B cell (primary cell): ENCODE measurements at regions not wholly inside any gene's neighbourhood (a gene's known extent, or its start where the extent isn't known, plus 50 kb on each side); places are given as distances from the start of the nearest gene placed in this dataset.

ENCODE experiments used
- ATAC-seq: fragments of 200-7000 bp; cut with Tn5 transposase; one replicate; pipeline ENCODE4 v1.10.0; 2021; ENCODE audit warnings: low read depth, mild to moderate bottlenecking, moderate number of reproducible peaks, moderate library complexity
- CTCF ChIA-PET: fragments of 350-600 bp; sonication (Branson Sonifier 250); formaldehyde crosslinking; loops from one replicate; lab custom pipeline; 2021; ENCODE audit warnings: antibody characterized with exemption, inconsistent platforms; lab: Charles Lee
- POLR2A ChIA-PET: fragments of 350-600 bp; sonication (Branson Sonifier 250); formaldehyde crosslinking; loops from one replicate; lab custom pipeline; 2021; ENCODE audit warnings: antibody characterized with exemption; lab: Charles Lee
- DNase-seq: peaks from one replicate; pipeline ENCODE4 v3.0.0; 2013
- H2AFZ ChIP-seq: 2 replicates; pipeline ENCODE4 v1.6.1; 2012; ENCODE audit warnings: mild to moderate bottlenecking, low read depth, low read length; ENCODE audit not compliant: insufficient read depth, poor library complexity, severe bottlenecking
- H3K27ac ChIP-seq, 2 donors: 1 replicate in 1 of 2; 2 replicates in 1 of 2; pipeline ENCODE4 v1.5.1; 2012 to 2013; ENCODE audit warnings: low read length in 2 of 2, mild to moderate bottlenecking in 2 of 2, moderate library complexity in 1 of 2
- H3K27me3 ChIP-seq, 4 experiments: fragments of 200-600 bp in 1 of 4; sonication (generic) in 1 of 4; replicated peaks in 1 of 4; 1 replicate in 2 of 4; 2 replicates in 2 of 4; pipeline versions ENCODE4 v1.6.1 to v1.7.0; 2013 to 2016; ENCODE audit warnings: low read length in 3 of 4, mild to moderate bottlenecking in 2 of 4, mixed read lengths in 1 of 4, moderate library complexity in 1 of 4; ENCODE audit not compliant: insufficient read depth in 4 of 4, control insufficient read depth in 3 of 4; ENCODE audit errors: control extremely low read depth in 1 of 4
- H3K36me3 ChIP-seq, 2 experiments: replicated peaks in 1 of 2; 1 replicate in 1 of 2; 2 replicates in 1 of 2; pipeline versions ENCODE4 v1.6.1 to v1.7.1; 2013; ENCODE audit warnings: low read length in 1 of 2; ENCODE audit not compliant: insufficient read depth in 2 of 2, control insufficient read depth in 1 of 2; ENCODE audit errors: control extremely low read depth in 1 of 2, extremely low read depth in 1 of 2
- H3K4me1 ChIP-seq, 2 donors: fragments of 200-600 bp in 1 of 2; sonication (generic) in 1 of 2; 1 replicate in 1 of 2; 2 replicates in 1 of 2; pipeline versions ENCODE4 v1.5.1 to v1.6.1; 2013 to 2017; ENCODE audit warnings: low read length in 2 of 2; ENCODE audit not compliant: control insufficient read depth in 2 of 2, insufficient read depth in 2 of 2
- H3K4me2 ChIP-seq: replicated peaks from 2 replicates; pipeline ENCODE3; 2012; ENCODE audit warnings: mild to moderate bottlenecking, low read depth, low read length; ENCODE audit not compliant: poor library complexity, severe bottlenecking
- H3K4me3 ChIP-seq, 5 experiments: fragments of 200-600 bp in 1 of 5; sonication (generic) in 1 of 5; 1 replicate in 3 of 5; 2 replicates in 2 of 5; pipeline versions ENCODE4 v1.5.1 to v1.7.0; 2011 to 2016; ENCODE audit warnings: low read length in 4 of 5, mild to moderate bottlenecking in 4 of 5, low read depth in 2 of 5, control low read depth in 1 of 5, moderate library complexity in 1 of 5; ENCODE audit not compliant: insufficient read depth in 1 of 5; ENCODE audit errors: control extremely low read depth in 1 of 5, extremely low read depth in 1 of 5
- H3K79me2 ChIP-seq: fragments of 200-600 bp; sonication (generic); one replicate; pipeline ENCODE4 v1.6.0; 2016; ENCODE audit warnings: low read length; ENCODE audit not compliant: control insufficient read depth, insufficient read depth
- H3K9ac ChIP-seq: fragments of 200-600 bp; sonication (generic); 2 replicates; pipeline ENCODE4 v1.6.1; 2017; ENCODE audit warnings: mild to moderate bottlenecking, low read length, moderate library complexity
- H3K9me3 ChIP-seq, 3 donors: one replicate each; pipeline versions ENCODE4 v1.6.1 to v1.7.1; 2013; ENCODE audit warnings: low read length in 2 of 3; ENCODE audit not compliant: control insufficient read depth in 2 of 3, insufficient read depth in 1 of 3; ENCODE audit errors: control extremely low read depth in 1 of 3
- H4K20me1 ChIP-seq: 2 replicates; pipeline ENCODE4 v1.6.0; 2012; ENCODE audit warnings: mild to moderate bottlenecking, low read length; ENCODE audit not compliant: insufficient read depth, control insufficient read depth, poor library complexity, severe bottlenecking
- H3K27ac Mint-ChIP-seq: one replicate; pipeline ENCODE4 v1.8.0; 2021; ENCODE audit warnings: mixed read lengths
- H3K27me3 Mint-ChIP-seq: one replicate; pipeline ENCODE4 v1.8.0; 2021; ENCODE audit warnings: mixed read lengths
- H3K4me1 Mint-ChIP-seq: one replicate; pipeline ENCODE4 v1.8.0; 2021; ENCODE audit warnings: mixed read lengths
- H3K4me3 Mint-ChIP-seq: one replicate; pipeline ENCODE4 v1.8.0; 2021; ENCODE audit warnings: mixed read lengths
- H3K9me3 Mint-ChIP-seq: one replicate; pipeline ENCODE4 v1.8.0; 2022; ENCODE audit warnings: mixed read lengths; ENCODE audit not compliant: insufficient read depth
- EZH2 ChIP-seq: IDR thresholded peaks from 2 replicates; pipeline ENCODE4 v1.6.1; 2012; ENCODE audit warnings: borderline replicate concordance, low read depth, mild to moderate bottlenecking, moderate library complexity, low read length; ENCODE audit not compliant: insufficient read depth, poor library complexity, severe bottlenecking
- WGBS: methylation state at CpG from one replicate; pipeline ENCODE4 v1.1.5; 2013; ENCODE audit warnings: missing lambda C conversion rate; ENCODE audit not compliant: insufficient coverage; 5-methylcytosine and 5-hydroxymethylcytosine counted together
- intact Hi-C: fragments of 100-400 bp; cut with micrococcal nuclease; formaldehyde crosslinking; loops from one replicate; pipeline ENCODE4 v1.10.0; 2022
- TF ChIP-seq, protein P1 (sequence below): fragments of 200-600 bp; IDR thresholded peaks from one replicate; pipeline ENCODE4 v1.8.0; 2022; ENCODE audit warnings: antibody characterized with exemption, mild to moderate bottlenecking

DNA sequence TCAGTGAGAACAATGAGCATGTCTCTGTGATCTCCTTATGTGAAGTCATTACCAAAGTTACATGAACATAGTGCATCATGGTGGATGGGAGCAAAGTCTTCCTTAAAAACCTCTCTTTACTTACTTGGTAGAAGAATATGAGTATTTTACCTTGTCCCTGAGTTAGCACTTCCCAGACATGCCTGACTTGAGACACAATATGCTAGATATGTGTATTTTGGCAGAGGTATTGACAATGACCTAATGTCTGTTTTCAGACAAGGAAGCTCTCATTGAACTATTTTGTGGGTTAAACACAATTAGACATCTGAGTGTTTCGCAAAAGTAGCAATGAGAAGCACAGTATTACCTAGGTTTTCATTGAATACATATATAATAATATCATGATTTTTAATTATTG lies 99.1 kb upstream of the MC4R start:
- Mint-ChIP-seq H3K9me3 (no peaks in the 10 kb centered on the region), H3K4me3 (no peak overlapping the region), H3K27me3 (no peaks in the 10 kb centered on the region), H3K4me1 (no peaks in the 10 kb centered on the region), H3K27ac (no peak overlapping the region)
- Histone ChIP-seq H3K36me3 (no peaks in the 10 kb centered on the region), H3K79me2 (no peaks in the 10 kb centered on the region), H3K4me2 (no peak overlapping the region), H2AFZ (no peak overlapping the region), H3K4me1 (no peaks in the 10 kb centered on the region), H3K4me3 (no peak overlapping the region), H4K20me1 (no peaks in the 10 kb centered on the region), H3K9me3 (no peaks in the 10 kb centered on the region), H3K9ac (no peak overlapping the region), H3K27ac (no peak overlapping the region), H3K27me3 (no peaks in the 10 kb centered on the region)
- POLR2A ChIA-PET: no interaction called here
- WGBS: no CpG with 5 or more reads among the region's 1 CpG
- ATAC-seq: no peak
- intact Hi-C loops: no loop called here
- DNase-seq: no peak
- no peak for TF ChIP-seq EZH2
- TF ChIP-seq, protein P1, sequence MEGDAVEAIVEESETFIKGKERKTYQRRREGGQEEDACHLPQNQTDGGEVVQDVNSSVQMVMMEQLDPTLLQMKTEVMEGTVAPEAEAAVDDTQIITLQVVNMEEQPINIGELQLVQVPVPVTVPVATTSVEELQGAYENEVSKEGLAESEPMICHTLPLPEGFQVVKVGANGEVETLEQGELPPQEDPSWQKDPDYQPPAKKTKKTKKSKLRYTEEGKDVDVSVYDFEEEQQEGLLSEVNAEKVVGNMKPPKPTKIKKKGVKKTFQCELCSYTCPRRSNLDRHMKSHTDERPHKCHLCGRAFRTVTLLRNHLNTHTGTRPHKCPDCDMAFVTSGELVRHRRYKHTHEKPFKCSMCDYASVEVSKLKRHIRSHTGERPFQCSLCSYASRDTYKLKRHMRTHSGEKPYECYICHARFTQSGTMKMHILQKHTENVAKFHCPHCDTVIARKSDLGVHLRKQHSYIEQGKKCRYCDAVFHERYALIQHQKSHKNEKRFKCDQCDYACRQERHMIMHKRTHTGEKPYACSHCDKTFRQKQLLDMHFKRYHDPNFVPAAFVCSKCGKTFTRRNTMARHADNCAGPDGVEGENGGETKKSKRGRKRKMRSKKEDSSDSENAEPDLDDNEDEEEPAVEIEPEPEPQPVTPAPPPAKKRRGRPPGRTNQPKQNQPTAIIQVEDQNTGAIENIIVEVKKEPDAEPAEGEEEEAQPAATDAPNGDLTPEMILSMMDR: no peak
- CTCF ChIA-PET: no interaction called here

DNA sequence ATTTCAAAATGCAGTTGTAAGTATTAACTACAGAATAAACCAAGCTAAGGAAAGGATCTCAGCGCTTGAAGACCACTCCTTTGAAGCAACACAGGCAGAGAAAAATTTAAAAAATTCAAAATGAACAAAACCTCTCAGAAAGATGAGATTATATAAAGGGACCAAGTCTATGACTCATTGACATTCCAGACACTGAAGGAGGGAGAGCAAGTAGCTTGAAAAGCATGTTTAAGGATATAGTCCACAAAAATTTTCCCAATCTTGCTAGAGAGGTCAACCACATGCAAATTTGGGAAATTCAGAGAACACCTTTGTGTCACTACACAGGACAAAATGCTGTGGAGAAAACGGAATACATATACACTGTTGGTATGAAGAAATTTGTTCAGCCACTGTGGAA lies 112.6 kb upstream of the MC4R start:
- ATAC-seq (no peak), DNase-seq (no peak)
- CTCF ChIA-PET: no interaction called here
- Histone ChIP-seq H3K9ac (no peak overlapping the region), H3K27ac (no peak overlapping the region), H3K9me3 (no peaks in the 10 kb centered on the region), H3K4me1 (no peaks in the 10 kb centered on the region), H4K20me1 (no peaks in the 10 kb centered on the region), H3K36me3 (no peaks in the 10 kb centered on the region), H2AFZ (no peak overlapping the region), H3K4me2 (no peak overlapping the region), H3K4me3 (no peak overlapping the region), H3K79me2 (no peaks in the 10 kb centered on the region), H3K27me3 (no peaks in the 10 kb centered on the region)
- Mint-ChIP-seq H3K9me3 (no peaks in the 10 kb centered on the region), H3K4me1 (no peaks in the 10 kb centered on the region), H3K4me3 (no peak overlapping the region), H3K27ac (no peak overlapping the region), H3K27me3 (no peaks in the 10 kb centered on the region)
- intact Hi-C loops: no loop called here
- POLR2A ChIA-PET: no interaction called here
- WGBS: no CpG with 5 or more reads among the region's 2 CpGs
- TF ChIP-seq, protein P1: no peak
- no peak for TF ChIP-seq EZH2
